Activated T-helper 1 cell treated with anti-CD3 and anti-CD28 coated beads, Interleukin-2, amount 50 U/mL, for 16 hours (primary cell): ENCODE measurements at regions not wholly inside any gene's neighbourhood (a gene's known extent, or its start where the extent isn't known, plus 50 kb on each side); places are given as distances from the start of the nearest gene placed in this dataset.

Experiments
- DNase-seq, 2 donors: peaks; one replicate each; pipeline ENCODE4 v3.0.0-alpha.2; 2020; ENCODE audit warnings: low read depth in 1 of 2, low spot score in 1 of 2

DNA sequence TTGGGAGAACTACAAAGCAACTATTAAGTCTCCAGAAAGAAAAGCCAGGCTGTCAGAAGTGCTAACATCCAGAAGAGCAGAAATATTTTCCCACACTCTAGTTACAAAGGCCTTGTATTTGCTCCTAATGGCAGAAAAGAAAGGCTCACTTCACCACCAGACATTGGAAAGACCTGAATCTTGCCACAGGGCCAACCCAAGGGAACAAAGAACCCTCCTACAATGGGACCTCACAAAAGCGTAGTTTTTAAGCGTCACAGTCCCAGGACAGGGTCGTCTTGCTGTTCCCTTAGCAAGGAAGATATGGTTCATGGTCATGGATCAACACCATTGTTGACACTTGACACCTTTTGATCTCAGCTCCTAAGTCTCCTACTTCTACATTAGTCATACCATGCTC is 119.1 kb downstream of the RPS29 start:
- no peak for DNase-seq

DNA sequence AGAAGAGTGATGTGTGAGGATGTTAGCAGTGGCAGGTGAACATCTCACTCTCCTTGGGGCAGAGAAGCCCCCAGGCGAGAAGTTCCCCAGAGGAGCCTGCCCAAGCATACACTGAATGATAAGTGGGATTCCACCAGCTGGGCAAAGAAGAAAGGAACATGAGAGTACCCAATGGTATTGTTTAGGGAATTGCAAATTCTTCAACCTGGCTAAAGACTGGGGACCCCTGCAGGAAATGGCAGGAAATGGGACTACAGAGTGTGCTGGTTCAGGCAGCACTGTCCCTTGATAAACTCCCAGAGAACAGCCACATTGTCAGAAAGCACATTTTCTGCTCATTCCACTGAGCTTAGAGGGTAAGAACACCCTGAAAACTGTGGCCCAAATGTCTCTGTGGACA is 121.3 kb downstream of the RPS29 start:
- DNase-seq = no peak

DNA sequence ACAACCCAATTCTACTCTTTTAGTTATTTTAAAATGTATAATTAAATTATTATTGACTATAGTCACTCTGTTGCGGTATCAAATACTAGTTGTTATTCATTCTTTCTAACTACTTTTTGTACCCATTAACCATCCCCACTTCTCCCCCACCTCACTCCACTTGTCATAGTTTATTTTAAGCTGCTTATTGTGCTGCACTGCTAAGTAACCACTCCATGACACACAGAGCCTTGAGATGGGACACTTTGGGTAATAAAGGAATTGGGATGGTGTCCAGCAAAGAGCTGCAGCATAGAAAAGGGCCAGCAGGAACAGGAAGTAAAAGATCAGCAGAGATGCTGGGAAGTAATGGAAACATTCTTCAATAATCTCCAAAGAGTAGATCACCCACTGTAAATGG is 123.0 kb downstream of the RPS29 start:
- DNase-seq = no peak

DNA sequence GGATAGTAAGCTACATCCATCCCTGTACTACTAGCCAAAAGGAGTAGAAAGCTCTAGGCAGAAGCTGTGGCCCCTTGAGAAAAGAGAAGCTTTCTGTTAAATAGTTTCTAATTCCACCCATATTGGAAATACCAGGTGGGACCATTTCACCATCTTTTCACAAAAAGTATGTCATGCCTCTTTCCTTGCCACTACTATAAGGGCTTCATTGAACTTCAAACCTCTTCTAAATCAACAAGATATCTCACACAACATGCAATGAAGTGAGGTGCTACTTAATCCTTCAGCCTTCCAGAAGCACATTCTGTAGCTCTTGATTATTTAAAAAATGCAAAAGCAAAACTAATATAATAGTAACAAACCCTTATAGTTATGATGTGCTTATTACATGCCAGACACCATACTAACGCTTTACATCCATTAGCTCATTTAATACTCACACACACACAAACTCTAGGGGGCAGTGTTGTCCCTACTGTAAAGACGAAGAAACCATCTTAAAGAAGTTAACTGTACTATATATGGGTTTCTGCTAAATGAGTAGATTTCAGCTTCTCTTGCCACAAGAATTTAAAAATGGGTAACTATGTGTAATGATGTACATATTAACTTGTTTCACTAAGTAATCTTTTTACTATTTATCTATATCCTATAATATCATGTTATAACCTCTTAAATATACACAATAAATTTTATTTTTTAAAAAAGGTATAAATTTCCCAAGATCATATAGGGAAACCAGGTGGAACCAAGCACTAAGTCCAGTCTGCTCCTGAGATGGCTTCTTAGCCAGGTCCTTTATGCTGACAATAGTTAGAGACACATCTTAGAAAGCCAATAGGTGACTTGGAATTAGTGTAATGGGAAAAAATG is 124.4 kb downstream of the RPS29 start:
- peak in 1 of 2 donors; percentile 16 for DNase-seq

DNA sequence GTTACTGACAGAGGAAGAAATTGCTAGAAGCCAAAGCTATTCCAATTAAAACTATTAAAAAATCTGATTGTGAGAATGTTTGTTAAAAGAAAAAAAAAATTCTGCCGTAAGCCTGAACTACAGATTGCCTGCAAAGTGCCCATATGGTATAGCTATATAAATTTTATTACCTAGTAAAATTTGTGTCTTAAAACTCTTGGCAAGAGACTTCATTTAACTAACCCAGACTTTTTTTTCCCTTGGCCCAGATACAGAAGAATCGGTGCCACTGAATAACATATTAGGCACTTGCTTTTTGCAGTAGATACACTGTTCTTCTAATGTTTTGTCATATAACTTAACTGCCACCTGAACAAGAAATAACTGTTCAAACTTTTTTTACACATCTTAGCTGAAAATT is 125.5 kb downstream of the RPS29 start:
- no peak for DNase-seq

DNA sequence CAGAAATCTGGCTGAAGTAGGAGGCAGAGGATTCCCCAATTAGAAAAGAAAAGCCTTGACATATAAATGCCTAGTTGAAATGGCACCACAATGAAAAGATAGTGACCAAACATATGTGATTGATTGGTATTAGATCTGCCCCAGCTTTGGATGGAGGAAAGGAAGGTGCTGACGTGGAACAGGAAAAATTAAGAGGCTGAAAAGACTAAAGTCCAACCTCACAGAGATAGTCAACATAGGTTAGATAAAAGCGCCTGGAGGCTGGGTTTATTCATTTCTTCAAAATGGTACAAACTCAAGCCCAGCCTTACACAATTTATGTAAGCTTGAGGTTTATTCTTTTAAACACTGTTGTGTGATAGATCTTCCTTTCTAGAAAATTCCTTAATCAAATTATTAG is 129.6 kb downstream of the RPS29 start:
- DNase-seq = no peak

DNA sequence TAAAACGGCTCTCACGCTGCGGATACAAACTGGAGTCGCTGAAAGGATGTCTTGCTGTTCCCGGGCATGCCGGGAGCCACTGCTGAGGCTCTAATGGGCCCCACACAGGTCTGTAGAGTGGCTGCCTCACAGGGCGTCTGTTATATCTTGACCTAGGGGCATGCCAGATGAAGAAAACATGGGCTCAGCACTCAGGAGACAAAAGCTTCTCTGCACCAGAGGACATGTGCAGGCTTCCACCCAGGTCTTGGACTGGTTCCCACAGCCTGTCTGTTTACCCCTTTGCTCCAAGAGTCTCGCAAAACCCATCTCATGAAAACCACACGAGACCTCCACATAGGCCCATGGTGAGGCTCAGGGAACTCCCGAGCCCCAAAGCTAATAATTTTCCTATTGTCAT is 134.2 kb downstream of the RPS29 start:
- no peak for DNase-seq

DNA sequence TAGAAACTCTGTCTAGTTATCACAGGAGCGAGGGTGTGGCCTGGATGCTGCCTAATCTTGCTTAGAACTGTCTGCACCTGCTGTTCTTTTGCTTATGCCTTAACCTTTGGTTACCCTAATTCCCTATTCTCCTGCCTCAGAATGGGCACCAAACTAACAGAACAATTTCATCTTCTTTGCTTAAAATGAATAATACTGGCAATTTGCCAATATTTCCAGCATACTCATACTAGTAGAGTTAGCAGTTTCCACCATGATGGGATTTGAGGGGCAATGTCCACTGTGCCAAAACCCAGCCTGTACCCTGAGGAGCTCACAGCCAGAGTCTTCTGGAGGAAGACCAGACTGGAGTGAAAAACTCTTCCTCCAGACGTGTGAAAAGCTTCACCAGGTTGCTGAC is 136.4 kb downstream of the RPS29 start:
- DNase-seq = no peak

DNA sequence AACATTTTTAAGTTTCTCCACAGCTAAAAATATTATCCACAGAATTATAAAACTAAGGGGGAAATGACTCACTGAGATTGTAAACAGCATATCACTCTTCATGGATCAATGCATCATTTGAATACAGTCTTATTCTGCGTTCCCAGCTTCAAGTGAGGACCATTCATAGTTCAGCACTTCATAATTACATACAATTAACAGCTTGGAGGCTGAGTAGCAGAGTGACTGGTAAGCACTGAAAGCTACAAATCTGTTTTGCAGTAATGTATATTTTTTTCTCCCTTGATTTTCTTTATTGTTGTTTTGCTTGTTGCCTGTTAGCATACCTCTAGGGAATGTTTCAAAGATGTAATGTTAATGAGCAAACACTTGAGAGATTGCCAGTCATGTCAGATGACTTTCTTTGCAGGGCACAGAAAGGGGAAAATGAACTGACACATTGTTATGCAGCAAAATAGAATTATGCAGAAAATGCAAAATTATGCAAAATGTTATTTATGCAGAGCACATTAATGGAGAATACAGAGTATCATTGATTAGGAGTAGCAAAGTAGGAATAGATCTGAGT is 138.6 kb downstream of the RPS29 start:
- no peak for DNase-seq

DNA sequence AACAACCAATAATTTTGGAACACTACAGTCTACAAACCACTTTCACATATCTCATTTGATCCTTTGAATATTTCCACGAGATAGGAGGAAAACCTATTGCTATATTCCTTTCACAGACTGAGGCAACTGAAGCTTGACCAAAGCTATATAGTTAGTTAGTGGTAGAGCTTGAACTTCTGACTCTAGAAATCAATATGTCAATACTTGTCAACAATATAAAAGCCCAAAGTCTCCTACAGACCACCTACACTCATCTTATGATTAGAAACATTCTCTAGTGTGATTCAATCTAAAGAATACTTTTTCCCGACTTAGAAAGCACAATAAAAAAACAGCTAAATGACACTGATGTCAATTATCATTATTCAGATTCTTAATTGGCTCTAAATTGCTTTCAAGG is 139.4 kb downstream of the RPS29 start:
- no peak for DNase-seq

DNA sequence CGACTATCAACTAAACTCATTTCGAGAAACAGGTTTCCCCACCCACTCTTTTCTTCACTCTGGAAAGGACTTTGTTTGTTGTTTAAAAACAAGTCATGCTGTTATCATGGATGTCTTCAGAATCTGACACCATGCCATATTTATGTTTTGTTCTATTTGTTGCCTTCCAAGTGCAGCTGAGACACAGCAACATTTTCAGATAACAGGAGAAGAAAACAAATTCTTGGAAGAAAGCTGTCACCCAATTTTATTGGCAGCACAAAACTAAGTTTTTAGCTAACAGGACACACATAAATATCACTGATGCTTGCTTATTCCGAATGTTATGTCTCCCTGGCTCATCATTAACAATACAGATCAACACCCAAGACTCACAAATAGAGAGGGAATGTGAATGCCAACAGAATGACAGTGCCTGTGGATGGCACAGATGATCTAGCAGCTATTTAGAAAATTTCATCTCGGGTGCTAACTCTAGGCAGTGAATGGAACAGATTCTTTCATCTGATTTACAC is 147.9 kb downstream of the RPS29 start:
- DNase-seq = no peak

DNA sequence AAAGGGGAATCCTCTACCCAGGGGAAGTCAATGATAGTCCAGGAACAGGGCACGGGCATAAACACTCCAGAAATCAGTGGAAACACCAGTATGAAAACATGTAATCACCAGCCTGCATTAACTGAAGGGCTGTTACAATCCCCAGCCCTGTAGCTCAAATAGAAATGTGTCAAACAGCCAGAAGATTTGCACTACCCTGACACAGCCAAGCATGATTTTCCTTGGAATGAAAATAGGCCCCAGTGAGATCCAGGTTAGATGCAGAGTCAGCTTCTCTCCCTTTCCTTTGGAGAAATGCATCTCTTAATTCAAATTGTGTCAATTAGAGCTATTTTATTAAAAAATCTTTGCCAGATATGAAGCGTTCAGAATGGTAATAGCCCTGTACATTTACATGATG is 158.1 kb downstream of the RPS29 start:
- no peak for DNase-seq

DNA sequence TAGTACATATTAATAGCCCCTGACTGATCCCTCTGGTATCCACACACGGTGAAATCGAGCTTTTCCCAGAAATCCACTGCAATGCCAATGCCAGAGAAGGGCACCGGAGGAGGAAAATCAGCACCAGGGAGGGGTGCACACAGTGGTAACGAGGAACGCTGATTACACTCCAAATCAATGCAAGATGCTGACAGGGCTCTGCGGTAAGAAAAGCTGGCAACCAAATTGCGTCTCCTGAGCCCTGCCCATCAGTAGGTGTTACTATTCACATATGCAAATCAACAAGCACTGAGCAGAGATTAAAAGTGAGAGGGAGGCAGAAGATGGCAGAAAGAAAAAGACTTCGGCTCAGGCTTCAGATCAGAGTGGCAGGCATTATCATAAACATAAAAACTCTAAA is 159.1 kb downstream of the RPS29 start:
- no peak for DNase-seq

DNA sequence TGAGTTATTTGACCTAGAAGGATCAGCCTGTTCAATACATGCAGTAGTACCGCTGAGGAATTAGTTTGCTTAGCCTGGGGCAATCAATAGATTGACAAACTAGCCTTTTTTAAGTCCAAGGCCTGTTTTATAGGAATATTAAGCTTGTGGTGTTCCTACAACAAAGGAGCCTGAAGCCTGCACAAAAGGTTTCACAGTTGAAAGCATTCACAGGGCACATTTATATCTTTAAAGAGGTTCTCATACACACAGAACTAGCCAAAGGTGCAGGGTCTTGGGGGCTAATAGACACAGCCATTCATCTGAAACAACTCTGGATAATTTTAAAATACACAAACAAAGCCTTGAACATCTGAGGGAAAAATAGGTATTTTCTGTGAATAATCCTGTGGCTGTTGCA is 160.3 kb downstream of the RPS29 start:
- DNase-seq = no peak

DNA sequence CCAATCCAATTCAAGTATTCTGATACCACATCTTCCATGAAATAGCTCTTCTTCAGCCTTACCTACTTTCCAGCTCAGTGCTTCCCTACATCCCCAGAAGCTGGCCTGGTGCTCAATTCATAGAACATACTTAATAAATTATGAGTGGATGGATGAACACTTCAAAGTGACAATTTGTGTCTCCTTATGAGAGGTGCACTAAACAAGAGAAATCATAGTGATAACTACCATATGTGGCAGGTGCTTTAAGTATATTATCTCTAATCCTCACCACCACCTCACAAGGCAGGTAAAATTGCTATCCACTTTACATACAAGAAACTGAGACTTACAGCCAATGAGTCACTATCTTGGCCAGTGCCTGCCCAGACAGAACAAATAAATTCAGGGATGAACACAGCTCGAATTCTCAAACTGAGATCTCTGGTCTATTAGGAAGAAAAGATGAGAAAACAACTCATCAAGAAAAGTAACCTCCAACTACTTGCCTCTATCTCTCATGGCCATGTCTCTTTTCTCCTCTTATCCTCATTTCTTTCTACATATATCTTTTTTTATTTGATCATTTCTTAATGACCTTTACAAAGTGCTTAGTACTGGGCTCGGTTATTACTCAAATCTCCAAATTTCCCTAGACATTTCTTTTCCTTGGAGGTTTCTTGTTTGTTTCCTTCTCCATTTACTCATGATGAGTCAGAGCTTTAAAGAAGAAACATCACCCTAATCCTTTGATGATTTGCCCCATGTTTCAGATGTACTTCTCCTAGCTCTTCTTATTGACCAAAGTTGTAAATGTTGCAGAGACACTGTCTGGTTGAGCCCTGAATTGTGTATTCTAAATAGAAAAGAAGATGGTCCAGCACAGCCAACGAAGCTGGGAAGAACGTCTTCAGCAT is 161.5 kb downstream of the RPS29 start:
- DNase-seq = no peak

DNA sequence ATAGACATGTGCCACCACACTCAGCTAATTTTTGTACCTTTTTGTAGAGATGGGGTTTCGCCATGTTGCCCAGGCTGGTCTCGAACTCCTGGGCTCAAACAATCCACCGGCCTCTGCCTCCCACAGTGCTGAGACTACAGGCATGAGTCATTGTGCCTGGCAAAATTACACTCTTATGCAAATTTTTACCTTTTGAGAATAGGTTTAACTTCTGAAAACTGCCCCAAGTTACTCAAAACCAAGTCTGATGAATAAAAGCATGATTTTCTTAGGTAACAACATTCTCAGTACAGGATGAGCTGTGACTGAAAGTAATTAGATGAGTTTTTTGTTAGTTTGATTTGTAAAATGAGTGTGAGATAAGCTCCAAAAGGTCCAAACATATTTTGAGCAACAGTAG is 166.0 kb downstream of the RPS29 start:
- no peak for DNase-seq

DNA sequence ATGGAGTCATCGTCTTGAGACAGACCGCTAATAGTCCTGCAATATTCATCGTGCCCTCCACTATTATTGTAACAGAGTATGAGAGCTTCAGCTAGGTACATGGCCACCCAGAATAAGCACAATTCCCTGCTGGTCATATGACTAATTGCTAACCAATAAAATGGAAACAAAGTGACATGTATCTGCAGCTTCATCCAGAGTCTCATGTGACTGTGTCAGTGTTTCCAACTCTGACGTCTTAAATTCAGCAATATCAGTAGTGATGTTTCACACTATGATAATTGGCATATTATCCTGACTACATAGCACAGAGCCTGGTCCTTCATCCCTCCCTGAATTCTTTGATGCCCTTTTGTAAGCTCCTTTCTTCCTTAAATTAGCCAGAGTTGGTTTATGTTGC is 167.4 kb downstream of the RPS29 start:
- DNase-seq = no peak

DNA sequence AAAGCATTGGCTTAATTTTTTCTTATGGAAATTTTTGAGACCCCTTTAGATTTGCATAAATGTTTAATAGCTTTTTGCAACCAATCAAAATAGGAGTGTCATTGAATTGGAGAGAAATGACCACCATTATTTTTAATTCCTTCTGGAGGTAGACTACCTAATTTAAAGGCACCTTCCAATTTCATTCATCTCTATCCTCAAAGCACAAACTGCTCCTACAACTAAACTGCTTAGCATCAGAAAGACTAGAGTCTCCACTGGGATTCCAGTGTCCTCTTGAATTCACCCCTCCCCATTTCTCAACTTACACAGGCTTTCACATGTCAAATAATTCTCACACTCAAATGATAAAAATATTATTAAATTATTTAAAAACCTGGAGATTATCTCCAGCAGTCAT is 168.4 kb downstream of the RPS29 start:
- DNase-seq = no peak

DNA sequence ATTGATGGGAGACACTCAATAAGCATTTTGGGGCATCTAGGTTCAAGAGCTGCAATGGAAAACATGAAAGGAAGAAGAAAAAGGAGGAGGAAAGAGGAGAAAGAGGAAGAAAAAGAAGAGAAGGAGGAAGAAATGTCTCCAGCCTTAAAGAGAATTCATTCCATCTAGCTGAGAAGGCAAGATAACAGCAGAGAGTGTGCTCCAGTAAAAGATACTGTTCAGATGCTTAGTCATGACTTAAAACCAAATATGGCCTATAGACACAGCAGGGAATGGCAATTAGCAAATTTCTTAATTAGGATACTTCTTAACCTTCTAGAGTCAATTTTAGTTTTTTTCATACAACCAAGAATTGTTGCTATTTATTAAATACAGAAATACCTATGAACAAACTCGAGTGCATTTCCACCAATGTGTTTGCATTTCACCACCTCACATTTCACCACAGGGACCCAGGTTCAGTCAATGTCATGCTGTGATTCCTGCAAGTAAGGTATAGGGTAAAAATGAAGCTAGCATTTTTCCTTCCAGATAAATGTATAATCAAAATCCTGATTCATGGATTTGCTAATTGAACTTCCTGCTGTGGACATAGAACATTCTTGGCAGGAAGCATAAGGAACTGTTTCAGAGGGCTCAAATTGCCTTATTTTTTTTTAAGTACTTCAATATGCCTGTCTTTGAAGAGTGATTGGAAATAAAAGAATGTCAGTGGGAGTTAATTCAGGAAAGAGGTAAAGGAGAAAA is 177.8 kb downstream of the RPS29 start:
- DNase-seq = no peak

DNA sequence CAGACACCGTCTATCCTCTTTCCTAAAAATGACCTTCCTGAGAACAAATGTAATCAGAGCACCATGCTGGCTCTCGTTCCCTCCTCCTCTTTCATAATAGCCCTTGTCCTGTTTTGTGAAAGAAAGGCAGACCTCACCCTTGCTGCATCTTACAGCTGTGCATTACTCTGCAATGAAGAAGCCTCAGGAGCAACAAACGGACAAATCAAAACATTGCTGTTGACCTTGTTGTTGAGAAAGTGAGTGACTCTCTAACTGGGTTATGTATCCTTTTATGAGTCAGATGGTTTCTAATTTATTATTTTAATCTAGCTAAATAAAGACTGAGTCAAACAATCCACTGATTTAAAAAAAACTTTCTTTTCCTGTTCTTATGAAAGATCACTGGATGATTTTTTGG is 180.9 kb downstream of the RPS29 start:
- DNase-seq = no peak

DNA sequence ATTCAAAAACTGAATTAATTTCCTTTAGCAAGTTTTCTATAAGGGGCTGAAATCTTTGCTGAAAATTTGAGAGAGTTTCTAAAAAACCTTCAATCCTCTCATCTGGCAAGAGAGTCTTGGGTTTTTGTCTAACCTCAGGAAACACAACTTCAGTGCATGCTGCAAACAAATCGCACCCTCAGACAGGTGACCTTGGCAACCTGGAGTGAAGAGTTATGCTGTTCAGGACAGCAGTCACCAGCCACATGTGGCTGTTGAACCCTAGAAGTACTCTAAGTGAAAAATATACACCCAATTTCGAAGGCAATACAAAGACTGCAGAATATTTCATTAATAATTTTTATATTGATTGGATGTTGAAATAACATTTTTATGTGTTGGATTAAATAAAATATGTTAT is 184.8 kb downstream of the RPS29 start:
- DNase-seq = no peak
